Osteocyte (in vitro differentiated cells): ENCODE measurements at regions not wholly inside any gene's neighbourhood (a gene's known extent, or its start where the extent isn't known, plus 50 kb on each side); places are given as distances from the start of the nearest gene placed in this dataset.

Source experiments
- DNase-seq: peaks from one replicate; pipeline ENCODE4 v3.0.0; 2021; ENCODE audit warnings: mixed read lengths; ENCODE audit not compliant: unreplicated experiment; ENCODE audit errors: extremely low spot score
- H3K27ac Mint-ChIP-seq: one replicate; pipeline ENCODE4 v1.8.0; 2021; ENCODE audit warnings: mild to moderate bottlenecking, mixed read lengths; ENCODE audit not compliant: unreplicated experiment
- H3K27me3 Mint-ChIP-seq: one replicate; pipeline ENCODE4 v1.8.0; 2021; ENCODE audit warnings: mixed read lengths; ENCODE audit not compliant: unreplicated experiment
- H3K36me3 Mint-ChIP-seq: one replicate; pipeline ENCODE4 v1.8.0; 2021; ENCODE audit warnings: mixed read lengths; ENCODE audit not compliant: unreplicated experiment
- H3K4me1 Mint-ChIP-seq: one replicate; pipeline ENCODE4 v1.8.0; 2021; ENCODE audit warnings: mixed read lengths; ENCODE audit not compliant: unreplicated experiment
- H3K4me3 Mint-ChIP-seq: one replicate; pipeline ENCODE4 v1.8.0; 2021; ENCODE audit warnings: mild to moderate bottlenecking, moderate library complexity, mixed read lengths; ENCODE audit not compliant: unreplicated experiment
- H3K9me3 Mint-ChIP-seq: one replicate; pipeline ENCODE4 v1.8.0; 2021; ENCODE audit warnings: mixed read lengths; ENCODE audit not compliant: unreplicated experiment
- CTCF ChIP-seq: fragments of 200-600 bp; sonication (generic); IDR thresholded peaks from 2 replicates; pipeline ENCODE4 v1.5.0; 2021; ENCODE audit warnings: antibody characterized with exemption, mild to moderate bottlenecking, moderate library complexity

GRCh38 chr11:119897046-119897440, 168.0 kb upstream of the NECTIN1 start:
- H3K27me3 Mint-ChIP-seq: peaks cover 30% of the 10 kb centered on the region
- no peaks in the 10 kb centered on the region for H3K9me3 Mint-ChIP-seq
- H3K4me1 Mint-ChIP-seq: no peaks in the 10 kb centered on the region
- no peaks in the 10 kb centered on the region for H3K36me3 Mint-ChIP-seq
- H3K4me3 Mint-ChIP-seq: no peak overlapping the region
- H3K27ac Mint-ChIP-seq: no peak overlapping the region
- no peak for DNase-seq
- TF ChIP-seq CTCF: no peak

- Mint-ChIP-seq H3K9me3 (no peaks in the 10 kb centered on the region), H3K4me3 (no peak overlapping the region), H3K4me1 (no peaks in the 10 kb centered on the region), H3K27ac (no peak overlapping the region), H3K36me3 (no peaks in the 10 kb centered on the region), H3K27me3 (peaks cover 33% of the 10 kb centered on the region)
- no peak for DNase-seq
- no peak for TF ChIP-seq CTCF
These were observed 167.5 kb upstream of the NECTIN1 start for GRCh38 chr11:119896387-119897045.

GRCh38 chr11:119895981-119896380, 167.0 kb upstream of the NECTIN1 start:
- H3K27me3 Mint-ChIP-seq: peaks cover 33% of the 10 kb centered on the region
- H3K4me3 Mint-ChIP-seq: no peak overlapping the region
- H3K9me3 Mint-ChIP-seq: no peaks in the 10 kb centered on the region
- H3K36me3 Mint-ChIP-seq: no peaks in the 10 kb centered on the region
- no peak for TF ChIP-seq CTCF
- no peaks in the 10 kb centered on the region for H3K4me1 Mint-ChIP-seq
- H3K27ac Mint-ChIP-seq: no peak overlapping the region
- no peak for DNase-seq

GRCh38 chr11:119894916-119895315, 165.9 kb upstream of the NECTIN1 start:
- H3K36me3 Mint-ChIP-seq: no peaks in the 10 kb centered on the region
- H3K4me3 Mint-ChIP-seq: no peak overlapping the region
- H3K9me3 Mint-ChIP-seq: no peaks in the 10 kb centered on the region
- TF ChIP-seq CTCF: no peak
- no peak overlapping the region for H3K27ac Mint-ChIP-seq
- no peaks in the 10 kb centered on the region for H3K4me1 Mint-ChIP-seq
- peaks cover 29% of the 10 kb centered on the region for H3K27me3 Mint-ChIP-seq
- DNase-seq: no peak

- H3K9me3 Mint-ChIP-seq: no peaks in the 10 kb centered on the region
These were observed 163.4 kb upstream of the NECTIN1 start for GRCh38 chr11:119892311-119892808.

More at GRCh38 chr11:119892311-119892808, 163.4 kb upstream of the NECTIN1 start:
- H3K4me3 Mint-ChIP-seq: no peak overlapping the region
- H3K27me3 Mint-ChIP-seq: peaks cover 20% of the 10 kb centered on the region
- no peaks in the 10 kb centered on the region for H3K36me3 Mint-ChIP-seq
- no peak for TF ChIP-seq CTCF
- no peak for DNase-seq
- no peak overlapping the region for H3K27ac Mint-ChIP-seq
- H3K4me1 Mint-ChIP-seq: no peaks in the 10 kb centered on the region
